ENCODE measurements at regions not wholly inside any gene's neighbourhood (a gene's known extent, or its start where the extent isn't known, plus 50 kb on each side); places are given as distances from the start of the nearest gene placed in this dataset.

DNA sequence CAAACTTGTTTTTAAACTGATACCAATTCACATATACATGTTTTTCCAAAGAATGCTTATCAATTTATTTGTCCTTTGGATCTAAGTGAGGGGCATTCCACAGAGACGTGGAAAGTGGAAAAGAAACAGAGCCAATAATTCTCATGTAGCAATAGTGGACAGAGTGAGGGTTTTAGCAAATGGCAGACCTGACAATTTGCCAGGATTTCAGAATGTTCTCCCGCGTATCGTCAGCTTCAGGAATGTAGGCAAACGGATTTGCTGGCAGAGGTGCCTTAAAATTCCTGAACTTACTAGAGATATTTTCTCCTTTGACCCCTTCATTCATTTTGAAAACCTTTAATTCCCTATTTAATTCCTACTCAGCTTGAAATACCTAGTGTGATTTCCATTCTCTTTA, 193.4 kb upstream of the CPHXL start:
- intact Hi-C loops (cut with micrococcal nuclease): no loop called here
- no peaks in the 10 kb centered on the region for H3K36me3 Mint-ChIP-seq (ENCODE audit: low read depth)
- no peak overlapping the region for H3K4me3 Mint-ChIP-seq

DNA sequence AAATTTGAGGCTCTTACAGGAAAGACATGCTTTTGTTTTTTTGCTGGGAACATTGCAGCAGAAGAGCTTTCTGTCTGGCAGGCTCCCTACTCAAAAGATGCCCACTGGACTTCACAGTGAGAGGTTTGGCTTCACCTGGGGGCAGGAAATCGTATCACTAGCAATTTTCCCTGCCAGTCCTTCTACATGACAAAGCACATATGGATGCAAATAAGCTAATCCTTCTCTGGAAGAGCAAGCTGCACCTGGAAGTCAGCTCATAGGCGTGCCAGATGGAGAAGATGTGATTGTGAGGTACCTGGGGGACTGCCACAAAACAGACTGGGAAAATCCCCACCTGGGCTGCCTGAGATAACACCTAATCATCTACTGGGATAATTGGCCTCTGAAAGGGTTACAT, 195.0 kb upstream of the CPHXL start:
- H3K36me3 Mint-ChIP-seq (ENCODE audit: low read depth): no peaks in the 10 kb centered on the region
- intact Hi-C loops (cut with micrococcal nuclease): no loop called here
- no peaks in the 10 kb centered on the region for H3K27me3 Mint-ChIP-seq
- H3K27ac Mint-ChIP-seq: no peak overlapping the region
- no peaks in the 10 kb centered on the region for H3K4me1 Mint-ChIP-seq (ENCODE audit: low read depth)
- no peak overlapping the region for H3K4me3 Mint-ChIP-seq
- no peaks in the 10 kb centered on the region for H3K9me3 Mint-ChIP-seq

More for the DNA sequence above, 193.4 kb upstream of the CPHXL start:
- Mint-ChIP-seq H3K4me1 (ENCODE audit: low read depth) (no peaks in the 10 kb centered on the region), H3K9me3 (no peaks in the 10 kb centered on the region), H3K27me3 (no peaks in the 10 kb centered on the region), H3K27ac (no peak overlapping the region)

DNA sequence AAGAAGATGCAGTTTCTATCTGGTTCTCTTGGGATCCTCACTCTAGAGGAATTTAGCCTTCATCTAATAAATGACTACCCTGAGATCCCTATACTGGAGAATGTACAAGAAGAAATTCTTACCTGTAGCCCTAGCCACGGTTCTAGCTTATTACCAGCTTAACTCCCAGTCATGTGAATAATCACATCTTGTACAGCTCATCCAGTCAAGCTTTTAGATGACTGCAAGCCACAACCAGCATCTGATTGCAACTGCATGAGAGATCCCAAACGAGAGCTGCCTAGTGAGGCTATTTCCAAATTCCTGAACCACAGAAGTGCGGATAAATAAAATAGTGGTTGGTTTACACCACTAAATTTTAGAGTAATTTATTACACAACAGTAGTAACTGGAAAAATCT, 196.0 kb upstream of the CPHXL start:
- H3K4me1 Mint-ChIP-seq (ENCODE audit: low read depth): no peaks in the 10 kb centered on the region
- intact Hi-C loops (cut with micrococcal nuclease): no loop called here
- H3K9me3 Mint-ChIP-seq: no peaks in the 10 kb centered on the region

DNA sequence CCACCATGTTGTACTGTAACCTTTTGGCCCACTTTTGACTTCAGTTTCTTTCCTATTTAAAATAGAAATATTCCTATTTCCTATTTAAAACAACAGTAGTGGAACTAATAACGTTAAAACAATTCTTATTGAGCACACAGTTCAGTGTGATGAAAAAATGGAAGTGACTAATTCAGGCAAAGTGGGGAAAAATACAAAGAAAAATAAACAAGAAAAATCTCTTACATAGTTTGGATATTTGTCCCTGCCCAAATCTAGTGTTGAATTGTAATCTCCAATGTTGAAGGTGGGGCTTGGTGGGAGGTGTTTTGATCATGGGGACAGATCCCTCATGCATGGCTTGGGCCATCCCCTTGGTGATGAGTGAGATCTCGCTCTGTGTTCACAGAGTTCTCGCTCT, 198.1 kb upstream of the CPHXL start:
- no peak overlapping the region for H3K27ac Mint-ChIP-seq
- no peaks in the 10 kb centered on the region for H3K4me1 Mint-ChIP-seq (ENCODE audit: low read depth)
- no peaks in the 10 kb centered on the region for H3K36me3 Mint-ChIP-seq (ENCODE audit: low read depth)
- intact Hi-C loops (cut with micrococcal nuclease): no loop called here
- no peak overlapping the region for H3K4me3 Mint-ChIP-seq
- H3K27me3 Mint-ChIP-seq: no peaks in the 10 kb centered on the region
- H3K9me3 Mint-ChIP-seq: peaks cover 9% of the 10 kb centered on the region

More for the DNA sequence above, 196.0 kb upstream of the CPHXL start:
- Mint-ChIP-seq H3K36me3 (ENCODE audit: low read depth) (no peaks in the 10 kb centered on the region), H3K4me3 (no peak overlapping the region), H3K27me3 (no peaks in the 10 kb centered on the region), H3K27ac (no peak overlapping the region)

DNA sequence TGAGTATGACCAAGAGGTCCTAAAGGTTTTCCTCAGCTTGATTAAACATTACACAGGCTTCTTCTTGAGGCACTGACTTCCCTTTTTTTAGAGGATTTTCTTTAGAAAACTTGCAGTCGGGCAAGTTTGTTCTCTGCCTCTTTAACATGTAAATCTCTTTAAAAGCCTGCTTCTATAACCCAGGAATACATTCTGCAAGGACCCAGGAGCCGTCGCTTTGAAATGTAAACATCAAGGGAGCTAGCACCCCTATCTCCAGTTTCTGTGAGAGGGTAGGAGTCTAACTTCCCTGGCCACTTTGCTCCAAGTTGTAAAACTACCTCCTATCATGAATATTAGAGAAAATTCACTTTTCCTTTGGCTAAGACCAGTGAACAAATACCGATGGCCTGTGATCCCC, 201.5 kb upstream of the CPHXL start:
- no peak overlapping the region for H3K4me3 Mint-ChIP-seq
- peaks cover 16% of the 10 kb centered on the region for H3K9me3 Mint-ChIP-seq
- no peaks in the 10 kb centered on the region for H3K4me1 Mint-ChIP-seq (ENCODE audit: low read depth)
- intact Hi-C loops (cut with micrococcal nuclease): no loop called here
- H3K27ac Mint-ChIP-seq: no peak overlapping the region
- H3K27me3 Mint-ChIP-seq: no peaks in the 10 kb centered on the region
- no peaks in the 10 kb centered on the region for H3K36me3 Mint-ChIP-seq (ENCODE audit: low read depth)

DNA sequence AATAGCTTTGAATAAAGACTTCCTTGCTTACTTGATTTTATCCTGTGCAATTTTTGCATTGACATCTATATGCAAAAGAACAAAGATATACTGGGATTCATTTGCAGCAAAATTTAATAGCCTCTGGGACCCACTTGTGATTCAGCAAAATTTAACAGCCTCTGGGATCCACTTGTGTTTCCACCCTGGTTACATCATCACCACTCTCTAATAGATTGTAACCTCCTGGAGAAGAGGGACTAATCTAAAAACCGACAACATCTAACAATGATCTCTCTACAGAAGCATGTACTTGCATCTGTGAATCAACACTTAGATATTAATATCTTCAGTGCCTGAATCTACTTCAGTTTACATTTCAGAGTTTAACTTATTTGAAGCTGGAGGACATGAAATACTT, 202.0 kb upstream of the CPHXL start:
- H3K4me3 Mint-ChIP-seq: no peak overlapping the region
- H3K36me3 Mint-ChIP-seq (ENCODE audit: low read depth): no peaks in the 10 kb centered on the region
- peaks cover 16% of the 10 kb centered on the region for H3K9me3 Mint-ChIP-seq
- no peaks in the 10 kb centered on the region for H3K4me1 Mint-ChIP-seq (ENCODE audit: low read depth)
- intact Hi-C loops (cut with micrococcal nuclease): no loop called here
- H3K27me3 Mint-ChIP-seq: no peaks in the 10 kb centered on the region
- no peak overlapping the region for H3K27ac Mint-ChIP-seq

DNA sequence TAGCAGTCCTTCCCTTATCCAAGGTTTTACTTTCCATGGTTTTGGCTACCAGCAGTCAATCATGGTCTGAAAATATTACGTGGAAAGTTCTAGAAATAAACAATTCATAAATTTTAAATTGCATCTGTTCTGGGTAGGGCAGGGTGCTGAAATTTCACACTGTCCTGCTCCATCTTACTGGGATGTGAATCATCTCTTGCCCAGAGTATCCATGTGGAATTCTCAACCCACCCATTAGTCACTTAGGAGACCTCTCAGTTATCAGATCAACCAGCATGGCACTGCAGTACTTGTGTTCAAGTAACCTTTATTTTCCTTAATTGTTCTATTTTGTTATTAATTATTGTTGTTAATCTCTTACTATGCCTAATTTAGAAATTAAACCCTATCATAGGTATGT, 202.8 kb upstream of the CPHXL start:
- Mint-ChIP-seq H3K9me3 (peaks cover 16% of the 10 kb centered on the region), H3K4me1 (ENCODE audit: low read depth) (no peaks in the 10 kb centered on the region), H3K27me3 (no peaks in the 10 kb centered on the region), H3K36me3 (ENCODE audit: low read depth) (no peaks in the 10 kb centered on the region), H3K4me3 (no peak overlapping the region), H3K27ac (no peak overlapping the region)
- intact Hi-C loops (cut with micrococcal nuclease): no loop called here

DNA sequence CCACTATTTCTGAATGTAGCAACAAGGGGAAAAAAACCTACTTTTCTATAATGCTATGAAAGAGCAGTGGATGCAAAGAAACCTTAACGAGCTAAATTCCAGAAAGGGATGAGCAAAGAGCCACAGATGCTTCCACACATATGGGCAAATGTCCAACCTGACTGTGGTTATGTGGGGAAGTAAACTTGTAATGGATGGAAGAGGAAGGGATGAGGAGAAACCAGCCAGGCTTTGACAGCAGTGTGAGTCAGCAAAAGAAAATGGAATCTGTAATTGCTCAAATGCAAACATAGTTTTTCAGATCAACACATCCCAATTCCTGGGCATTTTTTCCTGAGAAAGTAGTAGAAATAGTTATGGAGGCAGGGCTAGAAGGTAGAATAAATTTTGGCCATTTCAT, 204.8 kb upstream of the CPHXL start:
- no peak overlapping the region for H3K4me3 Mint-ChIP-seq
- H3K27ac Mint-ChIP-seq: no peak overlapping the region
- peaks cover 16% of the 10 kb centered on the region for H3K9me3 Mint-ChIP-seq
- intact Hi-C loops (cut with micrococcal nuclease): no loop called here
- no peaks in the 10 kb centered on the region for H3K4me1 Mint-ChIP-seq (ENCODE audit: low read depth)
- no peaks in the 10 kb centered on the region for H3K36me3 Mint-ChIP-seq (ENCODE audit: low read depth)
- no peaks in the 10 kb centered on the region for H3K27me3 Mint-ChIP-seq

DNA sequence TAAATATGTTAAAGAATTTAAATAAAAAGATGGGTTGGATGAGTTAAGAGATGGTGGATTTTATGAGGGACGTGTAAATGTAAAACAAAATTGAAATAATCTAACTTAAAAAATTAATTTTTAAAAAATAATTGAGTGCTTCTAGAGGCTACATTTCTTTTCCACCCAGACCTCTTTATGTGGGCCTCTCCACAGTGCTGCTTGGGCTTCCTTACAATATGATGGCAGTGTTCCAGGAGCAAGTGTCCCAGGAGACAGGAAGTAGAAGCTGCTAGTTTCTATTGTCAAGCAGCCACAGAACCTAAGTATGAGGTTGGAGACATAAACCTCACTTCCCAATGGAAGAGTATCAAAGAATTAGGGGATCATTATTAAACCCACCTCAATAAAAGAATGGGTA, 205.7 kb upstream of the CPHXL start:
- no peaks in the 10 kb centered on the region for H3K4me1 Mint-ChIP-seq (ENCODE audit: low read depth)
- intact Hi-C loops (cut with micrococcal nuclease): no loop called here
- H3K27me3 Mint-ChIP-seq: no peaks in the 10 kb centered on the region

DNA sequence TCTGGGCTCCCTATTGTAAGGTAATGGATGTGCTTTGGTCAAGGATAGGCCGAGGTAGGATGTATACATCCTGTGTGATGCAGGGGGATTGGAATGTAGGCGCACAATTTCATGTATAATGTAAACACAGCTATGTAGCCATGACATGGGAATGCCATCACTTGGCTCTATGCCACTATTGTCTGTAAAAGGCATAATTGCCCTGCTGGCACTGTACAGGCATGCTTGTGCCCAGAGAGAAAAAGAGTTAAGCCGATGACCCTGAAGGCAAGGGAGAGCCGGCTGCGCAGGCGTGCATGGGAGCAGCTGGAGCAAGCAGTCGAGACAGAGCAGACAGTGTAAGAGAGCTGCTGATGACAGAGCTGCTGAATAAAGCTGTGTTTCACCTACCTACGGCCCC, 212.5 kb upstream of the CPHXL start:
- no peaks in the 10 kb centered on the region for H3K36me3 Mint-ChIP-seq (ENCODE audit: low read depth)
- no peaks in the 10 kb centered on the region for H3K9me3 Mint-ChIP-seq
- H3K27me3 Mint-ChIP-seq: no peaks in the 10 kb centered on the region
- intact Hi-C loops (cut with micrococcal nuclease): no loop called here
- H3K4me3 Mint-ChIP-seq: no peak overlapping the region
- no peaks in the 10 kb centered on the region for H3K4me1 Mint-ChIP-seq (ENCODE audit: low read depth)
- no peak overlapping the region for H3K27ac Mint-ChIP-seq

More for the DNA sequence above, 205.7 kb upstream of the CPHXL start:
- no peak overlapping the region for H3K27ac Mint-ChIP-seq
- H3K9me3 Mint-ChIP-seq: peaks cover 16% of the 10 kb centered on the region
- H3K36me3 Mint-ChIP-seq (ENCODE audit: low read depth): no peaks in the 10 kb centered on the region
- no peak overlapping the region for H3K4me3 Mint-ChIP-seq

DNA sequence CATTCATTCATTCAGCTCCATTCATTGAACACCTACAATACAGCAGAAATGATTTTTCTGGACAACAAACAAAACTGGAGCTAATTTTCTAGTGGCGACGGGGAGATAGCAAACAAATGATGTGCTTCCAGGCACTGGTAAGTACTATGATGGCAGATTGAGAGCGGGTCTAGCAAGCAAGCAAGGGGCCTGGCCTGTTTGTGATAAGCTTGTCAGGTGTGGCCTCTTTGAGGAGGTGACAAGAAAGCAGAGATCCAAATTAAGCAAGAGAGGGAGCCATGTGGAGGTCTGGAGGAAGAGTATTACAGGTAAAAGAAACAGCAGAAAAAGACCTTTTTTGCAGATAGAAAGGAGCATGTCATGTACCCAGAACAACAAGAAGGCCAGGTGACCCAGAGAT, 216.1 kb upstream of the CPHXL start:
- Mint-ChIP-seq H3K27me3 (no peaks in the 10 kb centered on the region), H3K36me3 (ENCODE audit: low read depth) (no peaks in the 10 kb centered on the region), H3K4me3 (no peak overlapping the region), H3K4me1 (ENCODE audit: low read depth) (no peaks in the 10 kb centered on the region), H3K27ac (no peak overlapping the region), H3K9me3 (no peaks in the 10 kb centered on the region)
- intact Hi-C loops (cut with micrococcal nuclease): no loop called here

DNA sequence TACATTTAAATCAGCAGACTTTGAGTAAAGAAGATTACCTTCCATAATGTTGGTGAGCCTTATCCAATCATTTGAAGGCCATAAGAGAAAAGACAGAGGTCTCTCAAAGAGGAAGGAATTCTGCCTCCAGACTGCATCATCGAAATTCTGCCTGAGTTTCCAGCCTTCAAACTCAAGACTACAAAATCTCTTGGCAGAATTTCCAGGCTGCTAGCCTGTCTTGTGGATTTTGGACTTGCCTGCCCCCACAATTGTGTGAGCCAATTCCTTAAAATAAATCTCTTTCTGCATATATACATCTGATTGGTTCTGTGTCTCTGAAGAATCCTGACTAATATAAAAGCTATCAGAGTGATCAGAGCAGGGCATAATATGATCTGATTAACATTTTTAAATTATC, 216.6 kb upstream of the CPHXL start:
- Mint-ChIP-seq H3K4me3 (no peak overlapping the region), H3K9me3 (no peaks in the 10 kb centered on the region), H3K27me3 (no peaks in the 10 kb centered on the region), H3K36me3 (ENCODE audit: low read depth) (no peaks in the 10 kb centered on the region), H3K27ac (no peak overlapping the region), H3K4me1 (ENCODE audit: low read depth) (no peaks in the 10 kb centered on the region)
- intact Hi-C loops (cut with micrococcal nuclease): no loop called here

DNA sequence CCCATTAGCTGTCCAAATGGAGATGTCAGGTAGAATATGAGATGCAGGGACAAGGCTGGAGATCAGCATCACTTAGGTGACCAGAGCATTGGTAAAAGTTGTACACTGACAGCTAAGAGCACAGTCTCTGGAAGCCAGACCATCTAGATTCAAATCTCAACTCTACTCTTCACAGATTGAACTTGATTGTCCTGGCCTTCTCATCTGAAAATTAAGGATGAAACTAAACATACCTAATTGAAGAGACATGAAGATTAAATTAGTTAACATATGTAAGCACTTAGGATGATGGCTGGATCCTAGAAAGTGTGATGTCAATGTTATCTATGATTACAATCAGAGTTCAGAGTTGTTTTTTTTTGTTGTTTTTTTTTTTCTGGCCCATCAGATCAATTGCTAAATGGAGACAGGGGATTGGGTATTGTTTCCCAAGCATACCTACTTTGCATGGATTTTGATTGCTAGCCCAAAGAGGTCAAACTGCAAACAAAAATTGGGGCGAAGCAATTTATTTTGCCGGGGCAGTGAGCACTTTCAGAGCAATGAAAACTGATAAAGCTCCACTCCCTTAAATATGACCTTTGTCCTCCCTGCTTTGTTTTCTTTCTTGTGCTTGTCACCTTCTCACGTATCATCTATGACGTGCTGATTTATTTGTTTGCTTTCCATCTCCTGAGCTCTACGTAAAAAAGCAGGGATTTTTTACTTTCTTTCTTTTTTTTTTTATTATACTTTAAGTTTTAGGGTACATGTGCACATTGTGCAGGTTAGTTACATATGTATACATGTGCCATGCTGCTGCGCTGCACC, 217.6 kb upstream of the CPHXL start:
- Mint-ChIP-seq H3K27ac (no peak overlapping the region), H3K9me3 (no peaks in the 10 kb centered on the region), H3K4me1 (ENCODE audit: low read depth) (no peaks in the 10 kb centered on the region), H3K4me3 (no peak overlapping the region), H3K27me3 (no peaks in the 10 kb centered on the region), H3K36me3 (ENCODE audit: low read depth) (no peaks in the 10 kb centered on the region)
- intact Hi-C loops (cut with micrococcal nuclease): no loop called here

DNA sequence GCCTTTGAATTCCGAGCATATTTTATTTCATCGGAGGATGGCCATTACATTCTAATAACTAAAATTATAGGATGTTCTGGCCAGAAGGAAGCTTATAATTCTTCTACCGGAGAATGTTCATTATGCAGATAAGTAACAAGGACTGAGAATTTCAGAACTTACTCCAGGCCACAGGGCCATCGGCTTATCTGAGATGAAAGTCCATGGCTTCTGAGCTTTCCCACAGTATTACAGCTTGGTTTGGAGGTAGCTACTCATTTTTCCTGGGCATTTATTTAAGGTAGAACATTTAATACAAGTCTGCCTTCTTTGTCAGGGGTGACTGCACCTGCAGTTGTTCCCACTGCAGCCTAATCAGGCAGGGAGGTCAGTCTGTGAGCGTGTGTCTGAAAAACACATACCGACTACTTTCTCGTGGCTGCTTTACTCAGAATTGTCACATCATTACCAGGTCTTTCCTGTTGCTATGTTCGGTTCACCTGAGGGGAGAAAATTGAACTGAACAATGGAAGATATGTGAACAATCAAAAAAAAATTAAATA, 219.7 kb upstream of the CPHXL start:
- no peaks in the 10 kb centered on the region for H3K27me3 Mint-ChIP-seq
- no peaks in the 10 kb centered on the region for H3K4me1 Mint-ChIP-seq (ENCODE audit: low read depth)
- intact Hi-C loops (cut with micrococcal nuclease): no loop called here
- H3K9me3 Mint-ChIP-seq: no peaks in the 10 kb centered on the region
- H3K27ac Mint-ChIP-seq: no peak overlapping the region
- H3K4me3 Mint-ChIP-seq: no peak overlapping the region
- no peaks in the 10 kb centered on the region for H3K36me3 Mint-ChIP-seq (ENCODE audit: low read depth)
